Common myeloid progenitor, CD34-positive (primary cell): ENCODE measurements at regions not wholly inside any gene's neighbourhood (a gene's known extent, or its start where the extent isn't known, plus 50 kb on each side); places are given as distances from the start of the nearest gene placed in this dataset.

Experiments used
- CTCF ChIA-PET: fragments of 350-600 bp; sonication (Branson Sonifier 250); formaldehyde crosslinking; loops from one replicate; lab custom pipeline; 2021; ENCODE audit warnings: antibody characterized with exemption; lab: Charles Lee
- POLR2A ChIA-PET: fragments of 350-600 bp; sonication (Branson Sonifier 250); formaldehyde crosslinking; loops from one replicate; lab custom pipeline; 2021; ENCODE audit warnings: antibody characterized with exemption; lab: Charles Lee
- DNase-seq, 3 donors: peaks; one replicate each; pipeline versions ENCODE4 v3.0.0 to v3.0.0-alpha.2; 2013
- H3K27ac ChIP-seq, 2 experiments: 1 replicate in 1 of 2; 2 replicates in 1 of 2; pipeline ENCODE4 v1.7.0; 2013; ENCODE audit warnings: inconsistent platforms in 2 of 2, low read length in 2 of 2, mild to moderate bottlenecking in 2 of 2, low read depth in 1 of 2, moderate library complexity in 1 of 2; ENCODE audit not compliant: severe bottlenecking in 2 of 2, insufficient read depth in 1 of 2, poor library complexity in 1 of 2
- H3K27me3 ChIP-seq, 5 experiments: replicated peaks in 2 of 5; 1 replicate in 3 of 5; 2 replicates in 2 of 5; pipeline versions ENCODE4 v1.6.1 to v1.7.0; 2013; ENCODE audit warnings: low read length in 4 of 5, mild to moderate bottlenecking in 2 of 5, moderate library complexity in 2 of 5, inconsistent platforms in 1 of 5; ENCODE audit not compliant: insufficient read depth in 5 of 5, control insufficient read depth in 4 of 5
- H3K36me3 ChIP-seq, 4 experiments: 1 replicate in 2 of 4; 2 replicates in 2 of 4; pipeline versions ENCODE4 v1.6.1 to v1.7.0; 2013; ENCODE audit warnings: low read length in 3 of 4, control low read depth in 1 of 4, mild to moderate bottlenecking in 1 of 4; ENCODE audit not compliant: control insufficient read depth in 4 of 4, insufficient read depth in 4 of 4
- H3K4me1 ChIP-seq, 4 experiments: 1 replicate in 3 of 4; 2 replicates in 1 of 4; pipeline versions ENCODE4 v1.6.1 to v1.7.1; 2013; ENCODE audit warnings: low read length in 3 of 4, mild to moderate bottlenecking in 3 of 4, control low read depth in 1 of 4, inconsistent platforms in 1 of 4, moderate library complexity in 1 of 4; ENCODE audit not compliant: control insufficient read depth in 4 of 4, insufficient read depth in 4 of 4; ENCODE audit errors: control extremely low read depth in 1 of 4
- H3K4me3 ChIP-seq, 7 experiments: 1 replicate in 4 of 7; 2 replicates in 3 of 7; pipeline versions ENCODE4 v1.5.1 to v1.7.0; 2013; ENCODE audit warnings: mild to moderate bottlenecking in 7 of 7, low read length in 6 of 7, moderate library complexity in 6 of 7, inconsistent platforms in 2 of 7, low read depth in 2 of 7, control low read depth in 1 of 7; ENCODE audit not compliant: insufficient read depth in 4 of 7, control insufficient read depth in 1 of 7; ENCODE audit errors: extremely low read depth in 1 of 7
- H3K9me3 ChIP-seq, 5 experiments: 1 replicate in 4 of 5; 2 replicates in 1 of 5; pipeline versions ENCODE4 v1.6.1 to v1.7.1; 2013; ENCODE audit warnings: low read length in 4 of 5, mild to moderate bottlenecking in 2 of 5, inconsistent platforms in 1 of 5, low read depth in 1 of 5, moderate library complexity in 1 of 5; ENCODE audit not compliant: control insufficient read depth in 4 of 5, insufficient read depth in 2 of 5; ENCODE audit errors: control extremely low read depth in 1 of 5
- WGBS: methylation state at CpG from one replicate; pipeline ENCODE4 v1.1.5; 2013; ENCODE audit not compliant: insufficient coverage; 5-methylcytosine and 5-hydroxymethylcytosine counted together

GRCh38 chr16:79305074-79305473 lies 295.5 kb downstream of the MAF start:
- Histone ChIP-seq H3K27ac (no peak overlapping the region), H3K9me3 (no peaks in the 10 kb centered on the region), H3K36me3 (no peaks in the 10 kb centered on the region), H3K4me3 (no peak overlapping the region), H3K27me3 (no peaks in the 10 kb centered on the region), H3K4me1 (no peaks in the 10 kb centered on the region)
- ChIA-PET CTCF (no interaction called here), POLR2A (no interaction called here)
- WGBS, result 100% methylated on average over 7 of the region's 10 CpGs
- DNase-seq, result no peak

GRCh38 chr16:79303959-79304387 lies 296.6 kb downstream of the MAF start:
- no peaks in the 10 kb centered on the region for H3K27me3 ChIP-seq
- H3K4me3 ChIP-seq, result no peak overlapping the region
- POLR2A ChIA-PET, result no interaction called here
- H3K36me3 ChIP-seq, result no peaks in the 10 kb centered on the region
- CTCF ChIA-PET, result no interaction called here
- no peaks in the 10 kb centered on the region for H3K9me3 ChIP-seq
- no peaks in the 10 kb centered on the region for H3K4me1 ChIP-seq
- 96% methylated on average over 3 of the region's 8 CpGs for WGBS
- DNase-seq, result no peak
- no peak overlapping the region for H3K27ac ChIP-seq

- POLR2A ChIA-PET, result no interaction called here
- WGBS, result 100% methylated on average over 2 of the region's 3 CpGs
Observed at GRCh38 chr16:79303206-79303605, 297.3 kb downstream of the MAF start.

GRCh38 chr16:79302731-79303130 lies 297.8 kb downstream of the MAF start:
- ChIA-PET POLR2A (no interaction called here), CTCF (interaction anchor here (0.7 kb wide), 1 partner anchor 9 kb away, joined by 3 read pairs; no protein-coding TSS in a partner anchor)
- Histone ChIP-seq H3K4me3 (no peak overlapping the region), H3K36me3 (no peaks in the 10 kb centered on the region), H3K27ac (no peak overlapping the region), H3K27me3 (no peaks in the 10 kb centered on the region), H3K9me3 (no peaks in the 10 kb centered on the region), H3K4me1 (no peaks in the 10 kb centered on the region)
- 100% methylated on average over 3 of the region's 7 CpGs for WGBS
- no peak for DNase-seq

More at GRCh38 chr16:79303206-79303605, 297.3 kb downstream of the MAF start:
- H3K27ac ChIP-seq, result no peak overlapping the region
- no peaks in the 10 kb centered on the region for H3K4me1 ChIP-seq
- CTCF ChIA-PET, result no interaction called here
- H3K36me3 ChIP-seq, result no peaks in the 10 kb centered on the region
- DNase-seq, result no peak
- H3K9me3 ChIP-seq, result no peaks in the 10 kb centered on the region
- H3K27me3 ChIP-seq, result no peaks in the 10 kb centered on the region
- H3K4me3 ChIP-seq, result no peak overlapping the region

- no peak for DNase-seq
- Histone ChIP-seq H3K27ac (no peak overlapping the region), H3K4me3 (no peak overlapping the region), H3K27me3 (no peaks in the 10 kb centered on the region), H3K9me3 (no peaks in the 10 kb centered on the region), H3K4me1 (no peaks in the 10 kb centered on the region), H3K36me3 (no peaks in the 10 kb centered on the region)
- WGBS, result 96% methylated on average over 10 of the region's 12 CpGs
- ChIA-PET CTCF (no interaction called here), POLR2A (no interaction called here)
Observed at GRCh38 chr16:79301051-79301450, 299.5 kb downstream of the MAF start.

GRCh38 chr16:79298894-79299799 lies 301.4 kb downstream of the MAF start:
- Histone ChIP-seq H3K4me3 (no peak overlapping the region), H3K9me3 (no peaks in the 10 kb centered on the region), H3K27me3 (no peaks in the 10 kb centered on the region), H3K36me3 (no peaks in the 10 kb centered on the region), H3K27ac (no peak overlapping the region), H3K4me1 (no peaks in the 10 kb centered on the region)
- ChIA-PET CTCF (no interaction called here), POLR2A (interaction anchor here (0.6 kb wide), 1 partner anchor 256 kb away, joined by 5 read pairs; no protein-coding TSS in a partner anchor)
- 100% methylated on average over 7 of the region's 16 CpGs for WGBS
- DNase-seq, result no peak

GRCh38 chr16:79298476-79298875 lies 302.1 kb downstream of the MAF start:
- ChIA-PET POLR2A (interaction anchor here (0.6 kb wide), 1 partner anchor 256 kb away, joined by 5 read pairs; no protein-coding TSS in a partner anchor), CTCF (no interaction called here)
- H3K4me1 ChIP-seq, result no peaks in the 10 kb centered on the region
- no peak for DNase-seq
- no peak overlapping the region for H3K4me3 ChIP-seq
- no peaks in the 10 kb centered on the region for H3K36me3 ChIP-seq
- H3K27ac ChIP-seq, result no peak overlapping the region
- WGBS, result 97% methylated on average over 7 of the region's 7 CpGs
- no peaks in the 10 kb centered on the region for H3K27me3 ChIP-seq
- no peaks in the 10 kb centered on the region for H3K9me3 ChIP-seq
